IMR-90 (cell line): ENCODE measurements at regions not wholly inside any gene's neighbourhood (a gene's known extent, or its start where the extent isn't known, plus 50 kb on each side); places are given as distances from the start of the nearest gene placed in this dataset.

Experiments used
- MAFK ChIP-seq: IDR thresholded peaks from 2 replicates; pipeline ENCODE4 v1.6.1; 2012; ENCODE audit warnings: low read depth, low read length, improper control_type of control experiment
- MXI1 ChIP-seq: IDR thresholded peaks from 2 replicates; pipeline ENCODE4 v1.6.1; 2012; ENCODE audit warnings: low read depth, mild to moderate bottlenecking, low read length, moderate library complexity, borderline replicate concordance
- POLR2A ChIP-seq: IDR thresholded peaks from 2 replicates; pipeline ENCODE4 v1.6.1; 2012; ENCODE audit warnings: mild to moderate bottlenecking, low read depth, low read length
- TF ChIP-seq, protein P1 (sequence below): conservative IDR thresholded peaks from 2 replicates; pipeline ENCODE4 v1.5.1; 2012; ENCODE audit warnings: mild to moderate bottlenecking, low read depth, low read length, improper control_type of control experiment
- TF ChIP-seq, protein P2 (sequence below): fragments of 150-350 bp; IDR thresholded peaks from 2 replicates; pipeline ENCODE4 v1.6.1; 2016; ENCODE audit warnings: low read depth, mild to moderate bottlenecking, low read length, moderate library complexity, borderline replicate concordance

- TF ChIP-seq POLR2A (no peak), MXI1 (no peak), MAFK (peak; percentile 84)
- TF ChIP-seq, protein P1, sequence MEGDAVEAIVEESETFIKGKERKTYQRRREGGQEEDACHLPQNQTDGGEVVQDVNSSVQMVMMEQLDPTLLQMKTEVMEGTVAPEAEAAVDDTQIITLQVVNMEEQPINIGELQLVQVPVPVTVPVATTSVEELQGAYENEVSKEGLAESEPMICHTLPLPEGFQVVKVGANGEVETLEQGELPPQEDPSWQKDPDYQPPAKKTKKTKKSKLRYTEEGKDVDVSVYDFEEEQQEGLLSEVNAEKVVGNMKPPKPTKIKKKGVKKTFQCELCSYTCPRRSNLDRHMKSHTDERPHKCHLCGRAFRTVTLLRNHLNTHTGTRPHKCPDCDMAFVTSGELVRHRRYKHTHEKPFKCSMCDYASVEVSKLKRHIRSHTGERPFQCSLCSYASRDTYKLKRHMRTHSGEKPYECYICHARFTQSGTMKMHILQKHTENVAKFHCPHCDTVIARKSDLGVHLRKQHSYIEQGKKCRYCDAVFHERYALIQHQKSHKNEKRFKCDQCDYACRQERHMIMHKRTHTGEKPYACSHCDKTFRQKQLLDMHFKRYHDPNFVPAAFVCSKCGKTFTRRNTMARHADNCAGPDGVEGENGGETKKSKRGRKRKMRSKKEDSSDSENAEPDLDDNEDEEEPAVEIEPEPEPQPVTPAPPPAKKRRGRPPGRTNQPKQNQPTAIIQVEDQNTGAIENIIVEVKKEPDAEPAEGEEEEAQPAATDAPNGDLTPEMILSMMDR = no peak
- TF ChIP-seq, protein P2, sequence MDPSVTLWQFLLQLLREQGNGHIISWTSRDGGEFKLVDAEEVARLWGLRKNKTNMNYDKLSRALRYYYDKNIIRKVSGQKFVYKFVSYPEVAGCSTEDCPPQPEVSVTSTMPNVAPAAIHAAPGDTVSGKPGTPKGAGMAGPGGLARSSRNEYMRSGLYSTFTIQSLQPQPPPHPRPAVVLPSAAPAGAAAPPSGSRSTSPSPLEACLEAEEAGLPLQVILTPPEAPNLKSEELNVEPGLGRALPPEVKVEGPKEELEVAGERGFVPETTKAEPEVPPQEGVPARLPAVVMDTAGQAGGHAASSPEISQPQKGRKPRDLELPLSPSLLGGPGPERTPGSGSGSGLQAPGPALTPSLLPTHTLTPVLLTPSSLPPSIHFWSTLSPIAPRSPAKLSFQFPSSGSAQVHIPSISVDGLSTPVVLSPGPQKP = no peak
Measured at GRCh38 chr2:237199082-237199481, 113.4 kb downstream of the COPS8 start.
